RWPE1 (cell line): ENCODE measurements at regions not wholly inside any gene's neighbourhood (a gene's known extent, or its start where the extent isn't known, plus 50 kb on each side); places are given as distances from the start of the nearest gene placed in this dataset.

Source experiments
- CTCF ChIA-PET: fragments of 350-600 bp; sonication (Branson Sonifier 250); formaldehyde crosslinking; extraction: SDS; loops from one replicate; lab custom pipeline; 2021; lab: Yijun Ruan, JAX
- POLR2A ChIA-PET: fragments of 400-600 bp; formaldehyde crosslinking; extraction: SDS; loops from one replicate; lab custom pipeline; 2020; ENCODE audit warnings: antibody characterized with exemption; ENCODE audit not compliant: low non-redundant PET; lab: Yijun Ruan, JAX
- DNase-seq: peaks from one replicate; pipeline ENCODE4 v3.0.0; 2012; ENCODE audit warnings: low spot score
- H3K27ac ChIP-seq: fragments of 450-650 bp; 2 replicates; pipeline ENCODE4 v1.5.1; 2017
- TF ChIP-seq, protein P1 (sequence below): fragments of 450-650 bp; conservative IDR thresholded peaks from 2 replicates; pipeline ENCODE4 v1.5.1; 2017; ENCODE audit warnings: low read depth, mild to moderate bottlenecking

DNA sequence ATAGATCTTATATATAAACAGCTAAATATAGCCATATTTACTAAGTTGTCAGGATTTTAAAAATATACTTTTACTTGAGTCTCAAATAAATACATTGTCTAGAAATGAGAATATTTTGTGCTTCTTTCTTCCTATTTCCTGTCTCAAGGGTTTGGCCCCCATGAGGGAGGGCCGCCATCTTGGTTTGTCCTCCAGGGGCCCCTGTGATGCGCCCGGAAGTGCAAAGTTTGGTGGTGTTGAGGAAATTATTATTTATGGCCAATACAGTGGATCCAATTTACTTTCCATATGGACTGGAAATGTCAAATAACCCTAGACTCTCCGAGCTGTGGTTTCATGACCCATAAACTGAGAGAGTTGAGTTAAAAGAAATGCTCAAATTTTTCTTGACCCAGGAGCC lies 104.7 kb upstream of the OTOS start:
- CTCF ChIA-PET, result interaction anchor here (0.9 kb wide), 1 partner anchor 10 kb away, joined by 4 read pairs; no protein-coding TSS in a partner anchor
- no peak for DNase-seq
- no peak overlapping the region for H3K27ac ChIP-seq
- TF ChIP-seq, protein P1, sequence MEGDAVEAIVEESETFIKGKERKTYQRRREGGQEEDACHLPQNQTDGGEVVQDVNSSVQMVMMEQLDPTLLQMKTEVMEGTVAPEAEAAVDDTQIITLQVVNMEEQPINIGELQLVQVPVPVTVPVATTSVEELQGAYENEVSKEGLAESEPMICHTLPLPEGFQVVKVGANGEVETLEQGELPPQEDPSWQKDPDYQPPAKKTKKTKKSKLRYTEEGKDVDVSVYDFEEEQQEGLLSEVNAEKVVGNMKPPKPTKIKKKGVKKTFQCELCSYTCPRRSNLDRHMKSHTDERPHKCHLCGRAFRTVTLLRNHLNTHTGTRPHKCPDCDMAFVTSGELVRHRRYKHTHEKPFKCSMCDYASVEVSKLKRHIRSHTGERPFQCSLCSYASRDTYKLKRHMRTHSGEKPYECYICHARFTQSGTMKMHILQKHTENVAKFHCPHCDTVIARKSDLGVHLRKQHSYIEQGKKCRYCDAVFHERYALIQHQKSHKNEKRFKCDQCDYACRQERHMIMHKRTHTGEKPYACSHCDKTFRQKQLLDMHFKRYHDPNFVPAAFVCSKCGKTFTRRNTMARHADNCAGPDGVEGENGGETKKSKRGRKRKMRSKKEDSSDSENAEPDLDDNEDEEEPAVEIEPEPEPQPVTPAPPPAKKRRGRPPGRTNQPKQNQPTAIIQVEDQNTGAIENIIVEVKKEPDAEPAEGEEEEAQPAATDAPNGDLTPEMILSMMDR, result no peak
- POLR2A ChIA-PET, result no interaction called here

DNA sequence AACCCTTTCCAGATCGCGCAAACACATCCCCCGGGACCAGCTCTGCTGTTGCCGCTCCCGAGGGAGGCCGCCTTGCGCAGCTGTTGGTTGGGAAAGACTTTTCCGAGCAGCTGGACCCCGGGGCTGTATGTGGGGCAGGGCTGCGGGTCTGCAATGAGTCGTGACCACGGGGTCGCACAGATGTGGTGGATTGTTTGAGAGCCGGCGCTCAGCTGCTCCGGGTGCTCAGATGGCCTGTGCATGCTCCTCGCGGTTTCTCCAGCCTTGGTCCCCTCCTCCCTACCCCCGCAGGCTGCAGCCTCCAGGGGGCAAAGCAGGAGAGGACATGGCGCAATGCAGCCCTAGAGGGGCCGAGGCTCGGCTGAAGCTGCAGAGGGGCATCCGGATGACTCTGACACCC lies 105.2 kb upstream of the OTOS start:
- TF ChIP-seq, protein P1, result no peak
- H3K27ac ChIP-seq, result no peak overlapping the region
- DNase-seq, result no peak
- CTCF ChIA-PET, result interaction anchor here (0.9 kb wide), 1 partner anchor 10 kb away, joined by 4 read pairs; no protein-coding TSS in a partner anchor
- POLR2A ChIA-PET, result no interaction called here

DNA sequence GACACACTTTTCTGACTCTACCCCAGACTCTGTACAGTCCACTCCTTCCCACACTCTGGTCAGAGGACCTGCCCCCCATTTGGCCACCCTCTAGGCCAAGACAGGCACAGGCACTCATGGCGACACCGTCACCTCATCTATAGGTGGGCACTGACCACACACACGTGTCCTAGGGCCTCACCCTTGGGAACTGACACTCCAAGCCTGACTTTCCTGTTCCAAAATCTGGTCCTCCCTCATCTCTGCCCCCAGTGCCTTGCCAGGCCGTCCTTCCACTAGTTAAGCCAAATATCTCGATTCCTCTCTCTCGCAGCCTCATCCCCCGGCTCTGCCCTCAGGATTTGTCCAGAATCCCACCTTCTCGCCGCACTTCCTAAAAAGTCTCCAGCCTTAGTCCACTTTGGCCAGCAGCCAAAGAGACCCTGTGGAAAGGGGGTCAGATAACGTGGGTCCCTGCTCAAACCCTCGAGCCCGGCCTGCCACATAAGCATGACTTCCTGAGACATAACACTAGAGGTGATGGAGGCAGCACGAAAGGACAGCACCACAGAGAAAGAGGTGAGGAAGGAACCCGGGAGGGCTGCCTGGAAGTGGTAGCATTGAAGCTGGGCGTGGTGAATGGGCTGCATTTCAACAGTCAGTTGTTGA lies 105.8 kb upstream of the OTOS start:
- CTCF ChIA-PET, result no interaction called here
- no peak for DNase-seq
- TF ChIP-seq, protein P1, result no peak
- POLR2A ChIA-PET, result no interaction called here
- H3K27ac ChIP-seq, result no peak overlapping the region

DNA sequence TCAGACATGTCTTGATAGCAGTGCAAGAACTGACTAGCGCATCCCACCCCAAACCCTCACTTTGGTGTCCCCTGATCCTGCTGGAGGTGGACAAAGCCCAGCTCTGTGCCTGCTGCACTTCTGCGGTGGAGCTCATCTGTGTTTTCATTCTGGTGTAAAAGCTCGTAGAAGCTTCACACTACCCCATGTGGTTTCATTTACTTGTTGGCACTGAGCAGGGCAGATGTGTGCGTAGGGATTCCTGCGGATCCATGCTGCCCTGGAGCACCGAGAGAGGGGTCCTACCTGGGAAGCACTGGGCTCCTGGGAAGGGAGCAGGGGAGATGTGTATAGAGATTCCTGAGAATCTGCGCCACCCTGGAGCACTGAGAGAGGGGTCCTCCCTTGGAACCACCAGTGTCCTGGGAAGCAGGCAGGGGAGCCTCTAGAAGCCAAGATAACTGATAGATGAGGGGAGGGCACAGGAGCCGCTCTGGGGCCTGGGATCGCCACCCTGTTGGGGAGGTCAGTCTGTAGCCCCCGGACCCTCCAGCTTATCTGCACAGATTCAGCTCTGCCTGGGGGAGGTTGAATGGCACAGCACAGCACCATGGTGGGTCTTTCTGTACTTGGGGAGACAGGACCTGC lies 106.9 kb upstream of the OTOS start:
- TF ChIP-seq, protein P1, result no peak
- DNase-seq, result no peak
- H3K27ac ChIP-seq, result no peak overlapping the region
- CTCF ChIA-PET, result interaction anchor here (0.6 kb wide), 1 partner anchor 14 kb away, joined by 3 read pairs; no protein-coding TSS in a partner anchor
- POLR2A ChIA-PET, result no interaction called here

DNA sequence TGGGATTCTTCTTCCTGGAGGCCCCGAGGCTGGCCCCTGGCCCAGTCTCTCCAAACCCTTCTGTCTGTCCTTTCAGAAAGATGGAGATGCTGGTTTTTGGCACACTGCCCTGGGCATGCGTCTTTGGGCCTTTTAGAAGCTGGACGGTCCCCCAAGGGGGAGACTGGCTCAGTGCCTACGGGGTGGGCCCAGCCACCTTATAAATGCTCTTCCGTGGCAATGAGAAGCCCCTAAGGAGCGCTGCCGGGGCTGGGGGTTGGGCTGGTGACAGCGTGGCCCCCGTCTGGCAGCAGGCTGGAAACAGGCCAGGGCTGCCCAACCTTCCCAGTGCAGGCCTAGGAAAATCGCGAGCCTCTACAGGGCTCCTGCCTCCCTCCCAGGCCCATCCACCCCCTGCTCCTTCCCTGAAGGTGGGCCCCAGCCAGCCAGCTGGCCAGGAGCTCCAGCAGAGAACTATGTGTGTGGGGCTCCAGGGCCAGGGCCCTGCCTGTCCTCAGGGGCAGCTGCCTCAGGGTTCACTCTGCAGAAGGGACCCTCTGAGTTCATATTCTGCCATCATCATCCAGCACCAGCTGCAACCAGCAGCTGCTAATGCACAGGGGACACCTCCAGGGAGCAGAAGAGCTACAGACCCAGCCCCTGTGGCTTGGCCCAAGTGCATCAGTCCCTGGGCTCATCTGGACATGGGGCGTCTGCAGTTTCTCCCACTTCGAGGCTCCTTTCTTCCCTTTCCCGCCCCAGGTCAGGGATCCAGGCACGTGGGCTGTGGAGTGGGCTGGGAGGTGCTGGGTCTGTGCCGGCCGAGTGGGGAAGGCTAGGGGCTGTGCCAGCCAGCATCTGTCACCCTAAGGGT lies 107.6 kb upstream of the OTOS start:
- no peak for DNase-seq
- ChIA-PET POLR2A (no interaction called here), CTCF (interaction anchor here (0.6 kb wide), 1 partner anchor 15 kb away, joined by 3 read pairs; no protein-coding TSS in a partner anchor)
- TF ChIP-seq, protein P1, result no peak
- no peak overlapping the region for H3K27ac ChIP-seq

DNA sequence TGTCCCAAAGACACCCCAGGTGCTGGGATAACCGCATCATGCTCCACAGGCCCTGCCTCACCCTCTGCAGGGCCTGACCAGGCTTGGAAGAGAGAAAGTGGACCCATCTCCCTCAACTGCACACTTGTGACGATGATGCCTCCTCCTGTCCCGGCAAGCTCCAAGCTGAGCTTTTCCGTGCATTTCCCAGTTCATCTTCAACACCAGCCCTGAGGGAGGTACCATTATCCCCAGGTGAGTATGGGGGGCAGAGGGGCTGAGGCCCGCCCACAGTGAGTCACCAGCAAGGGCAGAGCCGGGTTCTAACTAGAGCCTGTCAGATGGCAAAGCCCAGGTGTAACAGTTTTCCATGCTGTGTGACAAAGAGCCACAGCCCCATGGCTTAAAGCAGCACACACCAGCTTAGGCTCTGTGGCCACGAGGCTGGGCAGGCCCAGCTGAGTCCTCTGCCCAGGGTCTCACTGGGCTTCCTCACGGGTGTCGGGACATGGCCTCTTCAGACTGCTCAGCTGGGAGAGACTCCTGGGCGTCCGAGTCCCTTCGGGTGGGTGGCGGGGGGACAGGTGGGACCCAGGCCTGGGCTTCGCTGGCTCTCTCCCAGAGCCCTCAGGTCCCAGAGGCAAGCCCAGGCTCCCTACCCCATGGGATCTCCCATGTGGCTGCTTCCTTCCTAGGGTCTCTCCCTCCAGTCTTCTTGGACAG lies 108.4 kb upstream of the OTOS start:
- ChIA-PET POLR2A (no interaction called here), CTCF (no interaction called here)
- peak overlapping the region; percentile 85 for H3K27ac ChIP-seq
- TF ChIP-seq, protein P1, result no peak
- no peak for DNase-seq
